ENCODE measurements at regions not wholly inside any gene's neighbourhood (a gene's known extent, or its start where the extent isn't known, plus 50 kb on each side); places are given as distances from the start of the nearest gene placed in this dataset.

DNA sequence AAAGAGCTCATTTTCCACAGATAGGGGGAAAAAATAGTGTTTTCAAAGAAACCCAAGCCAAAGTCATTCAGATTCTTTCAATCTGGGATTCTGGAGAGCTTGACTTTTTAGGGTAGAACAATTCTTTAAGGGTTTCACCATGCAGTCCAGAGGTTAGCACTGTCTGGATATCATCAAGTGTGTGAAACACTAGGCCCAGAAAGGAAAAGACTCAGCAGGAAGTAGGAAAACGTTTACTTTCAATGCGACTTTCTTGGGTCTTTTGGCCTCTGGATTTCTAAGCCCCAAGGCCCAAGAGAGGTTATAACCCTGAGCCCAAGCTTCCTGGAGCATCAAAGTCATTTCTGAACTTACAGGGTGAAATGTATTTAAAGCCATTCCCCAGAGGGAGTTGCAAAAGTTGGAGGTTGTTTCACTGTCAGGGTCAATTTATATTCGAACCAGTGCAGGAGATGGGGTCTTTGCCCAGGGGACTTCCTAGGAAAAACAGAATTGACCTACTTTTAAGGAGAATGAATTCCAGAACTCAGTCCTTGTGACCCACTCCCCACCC is 158.0 kb downstream of the C7orf25 start:
- no peak for DNase-seq

DNA sequence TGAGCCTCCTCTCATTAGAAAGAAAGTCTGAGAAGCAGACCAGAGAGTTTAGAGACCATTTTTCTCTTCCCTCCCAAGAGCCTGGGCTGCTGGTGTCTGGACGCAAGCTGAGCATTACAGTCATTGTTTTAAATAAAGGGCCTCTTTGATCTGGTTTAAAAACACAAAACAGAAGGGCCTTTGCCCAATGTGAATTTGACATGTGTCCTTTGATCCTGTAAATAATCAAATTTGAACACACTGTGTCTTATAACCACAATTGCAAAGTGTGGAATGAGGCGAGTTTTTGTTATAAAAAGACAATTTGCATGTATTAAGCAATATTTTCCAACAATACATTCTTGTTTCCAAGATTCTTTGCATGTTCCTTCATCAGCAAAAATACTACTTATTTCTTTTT is 158.5 kb downstream of the C7orf25 start:
- no peak for DNase-seq

DNA sequence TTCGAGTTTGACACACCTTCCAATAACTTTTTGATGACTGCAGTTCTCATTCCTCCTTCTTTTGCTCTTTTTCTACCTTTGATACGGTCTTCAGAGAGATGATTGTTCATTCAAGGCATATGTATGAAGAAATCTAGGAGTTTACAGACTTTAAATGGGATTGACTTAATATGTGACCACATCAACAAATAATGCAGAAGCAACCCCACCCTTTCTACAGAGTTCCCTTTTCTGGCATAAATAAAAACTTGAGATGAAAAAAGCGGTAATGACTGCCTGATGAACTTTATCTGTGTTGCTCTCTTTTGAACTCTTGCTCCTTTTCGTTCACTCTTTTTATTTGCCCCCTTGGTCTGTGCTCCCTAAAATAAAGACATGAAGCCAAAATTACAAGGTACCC is 161.7 kb downstream of the C7orf25 start:
- no peak for DNase-seq

DNA sequence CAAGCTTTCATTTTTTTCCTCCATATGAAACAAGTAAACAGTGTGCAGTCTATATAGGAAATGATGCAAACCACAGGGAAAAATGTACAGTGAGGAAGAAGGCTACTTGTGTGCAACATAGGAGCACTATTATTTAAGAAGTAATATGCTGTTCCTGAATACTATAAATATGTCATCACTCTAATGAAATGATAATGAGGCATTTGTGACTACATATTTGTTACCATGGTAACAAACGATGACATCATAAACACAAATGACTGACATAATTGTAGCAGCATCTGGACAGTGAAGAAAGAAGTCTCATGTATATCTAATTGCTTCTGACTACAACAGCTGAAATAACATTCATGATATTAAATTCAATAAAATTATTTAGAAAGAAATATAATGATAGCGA is 164.8 kb downstream of the C7orf25 start:
- DNase-seq: no peak

DNA sequence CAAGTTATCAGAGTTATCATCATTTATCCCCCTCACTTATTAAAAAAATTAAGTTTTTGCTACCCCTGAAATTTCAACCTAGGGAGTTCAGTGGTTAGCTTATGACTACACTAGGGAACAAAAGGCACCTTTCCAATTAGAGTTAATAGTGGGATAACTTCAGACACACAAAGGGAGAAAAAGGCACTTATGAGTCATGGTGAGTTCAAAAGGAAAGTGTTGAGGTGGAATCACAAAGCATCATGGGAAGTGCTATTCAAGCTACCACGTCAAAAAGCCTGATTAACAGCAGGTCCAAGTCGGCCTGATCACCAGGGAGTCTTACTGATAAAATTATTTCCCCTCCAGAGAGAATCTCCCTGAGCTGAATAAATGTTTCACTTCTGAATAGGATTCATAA is 165.7 kb downstream of the C7orf25 start:
- DNase-seq: no peak

DNA sequence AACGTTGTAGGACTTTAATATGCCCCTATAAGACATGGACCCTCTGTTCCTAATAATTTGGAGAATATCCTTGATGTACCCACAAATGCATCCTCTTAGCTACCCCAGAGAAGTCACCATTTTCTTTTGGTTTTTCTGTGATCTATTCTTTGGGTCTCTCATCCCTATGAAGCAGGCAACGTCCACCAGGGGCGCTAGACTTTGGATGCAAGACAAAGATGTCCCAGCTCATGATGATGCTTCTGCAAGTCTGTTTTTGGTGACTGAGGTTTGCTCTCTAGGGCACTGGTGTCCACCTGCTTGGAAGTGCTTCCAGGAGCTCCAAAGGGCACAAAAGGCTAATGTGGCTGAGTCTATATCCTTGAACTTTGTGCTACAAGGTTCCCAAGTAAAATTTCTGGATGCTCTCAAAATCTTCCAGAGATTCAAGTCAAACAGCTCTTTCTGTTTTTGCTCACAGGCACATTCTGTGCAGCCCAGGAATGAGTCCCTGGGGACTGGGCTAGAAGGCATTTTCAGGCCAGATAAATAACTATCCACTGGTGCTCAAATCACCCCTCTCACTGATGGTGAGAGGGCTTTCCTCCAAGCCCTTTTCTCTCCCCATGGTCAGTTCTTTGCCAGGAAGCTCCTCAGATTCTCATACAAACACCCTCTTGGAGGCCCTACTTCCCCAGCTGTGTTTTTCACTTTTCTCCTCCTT is 166.4 kb downstream of the C7orf25 start:
- no peak for DNase-seq

DNA sequence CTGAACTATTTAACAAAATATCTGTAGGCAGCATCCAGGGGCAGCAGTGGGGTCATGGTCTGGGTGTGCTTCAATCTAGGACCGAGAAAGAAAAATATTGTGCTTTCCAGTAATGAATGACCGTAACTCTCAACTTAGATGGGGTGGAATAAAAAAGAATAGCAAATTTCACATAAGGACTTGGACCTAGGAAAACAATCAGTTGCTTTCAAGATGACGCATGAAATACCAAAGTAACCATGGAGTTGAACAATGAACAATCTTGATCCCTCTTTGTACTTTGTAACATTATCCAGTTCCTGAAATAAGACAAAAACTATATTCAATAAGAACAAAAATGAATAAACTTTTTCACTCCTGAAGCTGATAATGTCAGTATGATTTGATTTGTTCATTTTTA is 167.1 kb downstream of the C7orf25 start:
- DNase-seq: no peak

DNA sequence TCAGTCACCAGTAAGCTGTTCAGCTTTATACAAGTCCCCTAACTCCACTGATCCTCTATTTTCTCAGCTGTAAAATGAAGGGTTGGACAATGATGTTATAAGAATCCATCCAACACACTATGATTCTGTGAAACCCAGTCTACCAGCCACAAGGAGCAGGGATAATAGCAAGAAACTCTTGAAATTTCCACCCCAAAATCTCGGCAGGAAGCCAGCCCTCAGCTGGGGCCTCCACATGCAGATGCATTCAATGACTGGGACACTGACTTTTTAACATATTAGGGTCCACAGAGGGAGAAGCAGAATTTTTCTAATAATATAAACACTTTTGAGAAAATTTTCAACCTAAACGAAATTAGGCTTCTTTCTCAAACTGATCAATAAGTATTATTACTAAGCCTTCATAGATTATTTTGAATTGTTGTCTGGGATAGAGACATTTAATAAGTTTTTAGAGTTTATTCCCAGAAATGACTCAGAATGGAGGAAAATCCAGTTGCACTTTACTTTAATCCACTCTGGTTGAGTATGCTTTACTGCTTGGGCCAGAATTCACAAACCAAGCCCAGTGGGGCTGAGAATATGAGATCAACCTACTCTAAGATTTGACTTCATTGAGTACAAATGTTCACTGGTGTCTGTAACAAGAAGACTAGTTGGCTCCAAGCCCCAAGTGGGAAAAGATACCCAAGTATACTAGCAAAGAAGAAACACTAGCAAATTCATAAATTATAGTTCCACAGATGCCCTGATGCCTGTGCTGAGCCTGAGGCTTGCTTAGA is 168.6 kb downstream of the C7orf25 start:
- no peak for DNase-seq

DNA sequence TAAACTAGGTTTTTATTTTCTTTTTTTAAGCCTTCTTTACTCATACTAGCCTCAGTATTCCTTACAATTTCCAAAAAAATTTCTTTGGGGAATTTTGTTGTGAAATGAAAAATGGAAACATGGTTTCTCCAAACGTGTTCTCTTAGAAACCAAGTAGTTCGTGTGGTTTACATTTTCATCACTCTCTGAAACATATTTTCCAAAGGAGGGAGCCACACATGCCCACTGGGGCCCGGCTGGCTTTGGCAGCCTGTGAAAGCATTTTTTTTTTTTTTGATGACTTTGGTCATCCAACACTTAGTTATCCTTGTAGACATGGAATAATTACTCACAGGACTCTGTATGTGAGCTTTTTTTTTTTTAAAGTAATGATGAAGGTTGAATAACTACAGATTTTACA is 169.6 kb downstream of the C7orf25 start:
- no peak for DNase-seq

DNA sequence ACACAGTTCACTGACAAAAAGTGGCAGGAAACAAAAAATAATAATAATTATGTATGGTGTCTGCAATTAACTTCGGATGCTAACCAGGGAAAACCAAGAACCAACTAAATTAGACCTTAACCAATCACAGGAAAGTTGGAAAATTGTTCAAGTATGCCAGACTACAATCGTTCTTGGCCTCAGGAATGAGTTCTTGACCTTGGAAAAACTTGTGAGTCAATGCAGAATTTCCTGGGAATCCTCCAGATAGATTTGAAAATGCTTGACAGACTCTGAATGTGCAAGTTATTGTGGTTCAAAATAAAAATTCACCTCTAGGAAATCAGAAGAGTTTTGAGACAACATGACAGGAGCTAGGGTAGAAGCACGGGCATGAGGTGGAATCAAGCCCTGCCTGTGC is 171.5 kb downstream of the C7orf25 start:
- DNase-seq: no peak

DNA sequence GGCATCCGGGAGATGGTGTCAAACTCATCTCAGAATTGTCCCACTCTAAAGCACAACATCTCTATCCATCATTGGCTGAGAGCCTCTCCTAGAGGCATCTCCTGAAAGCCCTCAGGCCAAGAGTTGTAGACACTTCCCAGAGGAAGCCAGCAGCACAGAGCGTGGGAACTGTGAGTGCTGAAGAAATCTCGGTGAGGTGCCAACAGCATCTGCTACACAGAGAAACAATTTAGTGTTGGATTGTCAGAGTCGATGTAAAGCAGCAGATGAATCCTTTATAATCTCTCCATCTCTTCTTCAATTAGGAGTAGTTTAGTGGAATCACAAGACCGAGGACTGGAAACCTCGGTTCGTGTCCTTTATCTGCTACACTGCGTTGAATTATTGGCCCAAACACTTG is 172.2 kb downstream of the C7orf25 start:
- no peak for DNase-seq

DNA sequence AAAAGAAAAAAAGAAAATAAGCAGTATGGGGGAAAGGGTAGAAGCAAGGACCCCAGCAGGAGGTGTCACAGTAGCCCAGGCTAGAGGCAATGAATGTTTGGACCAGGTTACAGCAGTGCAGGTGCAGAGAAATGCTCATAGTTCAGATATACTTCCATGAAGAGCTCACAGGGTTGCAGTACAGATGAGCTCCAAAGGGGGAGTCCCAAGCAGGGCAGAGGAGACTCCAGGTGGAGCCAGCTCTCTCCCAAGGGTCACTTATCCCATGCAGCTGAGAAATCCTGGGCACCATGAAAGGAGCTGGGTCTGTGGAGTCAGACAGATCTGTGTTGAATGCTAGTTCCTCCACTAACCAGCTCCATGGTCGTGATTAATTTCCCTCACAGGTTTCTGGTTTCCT is 174.9 kb downstream of the C7orf25 start:
- no peak for DNase-seq

DNA sequence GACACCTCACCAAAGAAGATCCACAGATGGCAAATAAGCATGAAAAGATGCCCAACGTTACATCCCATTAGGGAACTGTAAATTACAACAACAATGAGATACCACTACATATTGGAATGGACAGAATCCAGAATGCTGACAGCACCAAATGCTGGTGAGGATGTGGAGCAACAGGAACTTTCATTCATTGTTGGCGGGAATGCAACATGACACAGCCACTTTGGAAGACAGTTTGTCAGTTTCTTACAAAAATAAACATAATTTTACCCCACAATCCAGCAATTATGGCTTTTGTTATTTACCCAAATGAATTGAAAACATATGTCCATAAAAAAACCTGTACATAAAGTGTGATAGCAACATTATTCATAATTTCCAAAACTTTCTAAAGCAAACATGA is 176.8 kb downstream of the C7orf25 start:
- no peak for DNase-seq

DNA sequence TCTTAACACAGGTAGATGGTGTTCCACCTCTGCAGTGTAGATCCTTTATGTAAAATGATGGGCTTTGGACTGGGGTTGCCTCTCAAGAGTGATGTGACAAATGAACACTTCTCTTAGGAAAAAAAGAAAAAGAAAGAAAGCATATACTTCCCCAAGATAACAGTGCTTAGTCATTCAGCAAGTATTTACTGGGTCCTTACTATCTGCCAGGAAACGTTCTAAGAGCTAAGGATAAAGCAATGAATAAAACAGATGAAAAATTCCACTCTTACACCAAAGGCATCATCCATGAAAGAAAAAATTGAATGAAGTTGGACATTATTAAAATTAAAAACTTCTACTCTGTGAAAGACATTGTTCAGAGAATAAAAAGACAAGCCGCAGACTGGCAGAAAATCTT is 177.3 kb downstream of the C7orf25 start:
- no peak for DNase-seq

DNA sequence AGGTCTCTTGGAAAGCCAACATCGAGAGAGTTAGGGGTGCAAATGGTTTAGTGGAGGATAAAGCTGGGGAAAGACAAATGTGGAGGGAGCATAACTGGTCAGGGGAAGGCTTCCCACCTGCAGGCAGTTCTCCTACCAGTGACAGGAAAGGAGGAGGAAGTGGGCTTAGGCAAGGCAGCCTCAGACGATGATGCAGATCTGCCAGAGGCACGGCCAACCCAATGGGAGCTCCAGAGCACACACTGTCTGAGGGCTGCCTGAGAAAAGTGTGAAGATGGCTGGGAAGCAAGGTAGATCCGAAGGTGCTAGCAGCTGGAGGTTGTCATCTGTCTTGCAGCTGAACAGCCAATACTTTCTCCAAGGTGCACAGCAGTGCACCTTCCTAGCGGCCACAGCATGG is 178.8 kb downstream of the C7orf25 start:
- no peak for DNase-seq

DNA sequence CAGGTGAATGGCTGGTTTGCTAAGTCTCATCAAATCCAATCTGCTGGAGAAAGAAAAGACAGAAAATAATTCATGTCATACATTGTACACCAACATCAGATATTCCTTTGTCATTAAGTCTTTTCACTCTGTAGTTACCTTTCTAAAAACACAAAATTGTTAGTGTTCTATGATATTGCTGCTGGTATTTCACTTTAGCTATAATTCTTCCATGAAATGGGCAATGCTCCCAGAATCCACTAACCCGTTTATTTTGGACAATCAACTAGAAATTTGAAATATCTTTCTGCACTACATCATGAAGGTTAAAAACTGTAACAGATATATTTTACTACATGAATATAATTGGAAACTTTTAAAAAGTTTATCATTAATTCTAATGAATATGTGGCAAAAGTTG is 181.3 kb downstream of the C7orf25 start:
- no peak for DNase-seq

DNA sequence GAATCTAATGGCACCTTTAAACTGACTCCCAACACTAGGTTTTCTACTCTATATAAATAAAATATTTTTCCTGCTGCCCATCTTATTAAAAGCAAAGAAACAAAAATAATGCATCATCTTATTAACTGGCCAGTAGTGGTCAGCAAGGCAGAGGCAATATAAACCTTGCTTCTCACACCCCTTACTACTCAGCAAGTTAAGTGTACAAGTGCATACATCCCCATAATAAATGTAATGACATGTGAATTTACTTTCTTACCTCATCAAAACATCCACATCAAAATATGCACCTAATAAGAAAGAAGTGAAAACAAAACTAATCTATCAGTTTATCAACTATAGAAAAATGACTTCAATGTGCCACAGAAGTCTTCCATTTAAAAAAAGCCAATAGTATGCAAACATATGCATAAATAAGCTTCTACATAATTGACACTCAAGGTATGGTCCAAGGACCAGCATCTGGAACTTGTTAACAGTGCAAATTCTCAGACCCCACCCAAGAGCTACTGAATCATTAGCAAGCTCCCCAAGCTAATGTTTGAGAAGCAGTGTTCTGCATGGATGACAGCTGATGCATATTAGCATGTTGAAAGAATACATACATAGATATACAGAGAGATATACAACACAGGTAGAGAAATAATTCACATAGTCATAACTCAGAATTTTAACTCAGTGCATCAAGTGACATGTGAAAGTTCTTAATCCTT is 182.7 kb downstream of the C7orf25 start:
- no peak for DNase-seq

DNA sequence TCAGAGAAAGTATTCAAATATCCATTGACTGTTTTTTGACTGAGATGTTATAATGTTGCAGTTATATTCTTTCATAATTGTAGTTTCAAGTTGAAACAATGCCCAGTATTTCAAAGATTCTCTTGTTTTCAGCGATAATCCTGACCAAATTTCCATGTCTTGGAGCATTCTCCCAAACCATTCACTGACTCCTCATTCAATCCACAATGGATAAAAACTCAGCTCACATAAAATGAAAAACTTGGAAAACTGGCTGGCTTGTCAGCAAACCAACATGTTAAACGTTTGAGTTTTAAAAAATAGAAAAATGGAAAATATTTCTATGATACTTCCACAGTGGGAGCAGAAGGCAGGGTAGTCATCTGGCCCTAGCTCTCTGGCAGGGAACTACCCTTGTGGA is 184.4 kb downstream of the C7orf25 start:
- no peak for DNase-seq

DNA sequence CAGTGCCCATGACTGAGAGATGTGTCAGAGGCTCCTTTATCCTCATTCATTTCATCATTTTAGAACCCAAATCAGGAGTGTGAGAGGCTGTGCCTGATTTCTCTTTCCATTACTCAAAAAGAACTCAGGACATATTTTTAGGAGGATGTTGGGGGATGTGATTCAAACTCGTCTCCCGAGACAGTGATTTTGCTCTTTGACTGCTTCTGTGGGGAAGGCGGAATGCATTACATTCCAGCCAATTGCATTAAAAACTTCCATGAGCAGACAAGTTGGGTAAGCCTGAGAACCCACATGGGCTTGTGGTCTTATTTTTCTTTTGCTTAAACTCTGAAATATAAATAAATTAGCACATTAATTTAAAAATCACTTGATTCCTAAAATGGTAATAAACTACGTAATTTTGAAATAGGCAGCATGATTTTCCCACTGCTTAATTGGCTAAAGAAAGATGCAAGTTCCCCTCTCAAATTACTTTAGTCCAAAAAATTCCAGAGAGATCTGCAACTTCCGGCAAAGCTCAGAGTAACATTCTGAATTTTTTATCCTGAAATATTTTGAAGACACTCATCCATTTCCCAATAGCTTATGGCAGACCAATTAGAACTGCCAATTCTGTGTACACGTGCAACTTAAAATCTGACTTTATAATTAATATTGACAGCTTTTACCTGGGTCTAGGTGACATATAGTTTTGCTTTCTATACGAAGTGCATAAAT is 185.6 kb downstream of the C7orf25 start:
- DNase-seq: no peak

DNA sequence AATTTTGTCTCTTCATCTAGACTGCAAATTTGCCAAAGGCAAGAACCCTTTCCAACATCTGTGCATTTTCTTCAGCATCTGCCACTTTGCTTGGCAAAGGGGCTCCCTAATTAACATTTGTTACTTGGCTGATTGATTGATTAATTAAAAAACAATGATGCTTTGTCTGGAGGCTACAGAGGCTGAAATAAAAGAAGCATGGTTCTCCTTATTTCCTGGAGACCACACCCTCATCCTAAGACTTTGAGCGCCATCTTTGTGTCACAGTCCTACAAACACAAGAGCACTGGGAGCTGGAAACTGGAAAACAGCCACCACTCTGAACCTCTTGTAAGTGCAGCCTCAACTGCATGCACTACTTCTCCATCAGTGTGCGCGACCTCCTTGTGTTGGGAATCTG is 189.2 kb downstream of the C7orf25 start:
- DNase-seq: no peak

DNA sequence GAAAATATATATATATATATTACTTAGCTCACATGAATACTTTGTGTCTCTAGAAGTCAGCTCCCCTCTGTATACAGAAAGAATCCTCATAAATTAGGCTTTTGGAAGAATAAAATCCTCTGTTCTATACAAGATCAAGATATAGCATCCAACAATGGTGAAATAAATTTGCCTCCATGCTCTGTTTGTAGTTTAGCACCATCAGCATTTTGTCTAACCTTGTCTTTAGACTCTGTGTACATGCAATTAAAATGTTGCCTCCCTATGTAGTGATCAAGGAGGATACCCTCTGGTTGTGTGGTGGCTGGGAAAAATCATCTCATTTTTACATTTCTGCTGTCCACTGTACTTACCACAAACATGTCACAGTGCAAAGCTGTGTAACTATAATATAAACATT is 189.7 kb downstream of the C7orf25 start:
- DNase-seq: no peak

DNA sequence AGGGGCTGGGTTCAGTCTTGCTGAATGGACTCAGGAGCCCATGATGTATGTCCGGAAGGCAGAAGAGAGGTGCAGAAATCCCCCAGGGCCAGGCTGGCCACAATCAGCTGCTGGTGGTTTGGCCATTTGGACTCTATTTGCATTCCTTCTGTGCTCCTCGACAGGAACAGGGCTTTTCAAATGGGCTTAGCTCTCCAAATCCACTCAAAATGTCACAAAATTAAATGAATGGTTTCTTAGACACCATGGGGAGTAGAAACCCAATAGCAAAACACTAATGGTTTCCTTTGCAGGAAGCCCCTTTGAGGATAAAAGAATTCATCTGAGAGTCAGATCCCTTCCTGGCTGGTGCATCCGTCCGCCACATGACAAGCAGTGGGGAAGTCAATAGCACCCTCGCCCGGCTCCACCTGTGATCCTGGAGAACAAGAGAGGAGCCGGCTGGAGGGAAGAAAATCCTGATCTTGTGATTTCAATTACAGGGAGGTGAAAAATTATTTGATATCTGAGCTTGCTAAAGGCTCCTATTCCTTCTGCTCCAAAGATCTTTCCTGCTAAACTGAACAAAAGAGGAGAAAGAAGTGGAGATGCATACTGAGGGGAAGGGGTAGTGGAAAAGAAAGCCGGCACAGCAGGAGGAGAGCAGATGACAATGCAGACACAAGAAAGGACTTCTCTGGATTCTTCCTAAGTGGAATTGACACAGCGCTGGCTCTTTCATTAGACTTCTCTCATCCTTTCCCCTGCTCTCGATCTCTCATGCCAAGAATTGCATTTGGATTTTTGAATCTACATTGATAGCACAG is 190.7 kb downstream of the C7orf25 start:
- DNase-seq: no peak
